Fibroblast of upper back skin (primary cell): ENCODE measurements at regions not wholly inside any gene's neighbourhood (a gene's known extent, or its start where the extent isn't known, plus 50 kb on each side); places are given as distances from the start of the nearest gene placed in this dataset.

ENCODE experiments used
- DNase-seq: peaks from one replicate; pipeline ENCODE4 v3.0.0-alpha.2; 2013

DNA sequence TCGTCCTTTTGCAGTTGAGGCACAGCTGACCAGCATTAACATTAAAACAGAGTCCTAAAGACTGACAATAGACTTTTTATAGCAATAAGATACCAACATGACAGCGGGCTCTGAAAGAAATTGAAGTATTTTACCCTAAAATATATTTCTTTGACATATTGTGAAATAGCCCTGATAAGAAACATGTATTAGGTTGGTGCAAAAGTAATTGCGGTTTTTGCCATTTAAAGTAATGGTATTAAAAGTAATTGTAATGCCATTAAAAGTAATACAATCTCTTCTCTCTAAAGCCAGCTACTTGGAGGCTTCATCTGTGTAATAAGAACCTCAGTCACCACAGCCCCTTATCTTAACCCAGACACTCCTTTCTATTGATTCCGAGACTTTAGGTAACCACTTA, 394.6 kb downstream of the PREX1 start:
- no peak for DNase-seq

DNA sequence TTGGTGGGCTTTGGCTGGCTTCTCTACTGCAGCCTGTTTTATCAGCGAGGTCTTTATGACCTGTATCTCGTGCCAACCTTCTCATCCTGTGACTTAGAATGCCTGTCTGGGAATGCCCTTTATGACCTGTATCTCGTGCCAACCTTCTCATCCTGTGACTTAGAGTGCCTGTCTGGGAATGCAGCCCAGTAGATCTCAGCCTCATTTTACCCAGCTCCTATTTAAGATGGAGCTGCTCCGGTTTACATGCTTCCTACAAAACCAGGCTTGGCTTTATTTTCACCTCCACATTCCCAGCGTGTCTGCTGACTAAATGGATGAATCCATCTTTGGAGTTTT, 395.3 kb downstream of the PREX1 start:
- DNase-seq = no peak

DNA sequence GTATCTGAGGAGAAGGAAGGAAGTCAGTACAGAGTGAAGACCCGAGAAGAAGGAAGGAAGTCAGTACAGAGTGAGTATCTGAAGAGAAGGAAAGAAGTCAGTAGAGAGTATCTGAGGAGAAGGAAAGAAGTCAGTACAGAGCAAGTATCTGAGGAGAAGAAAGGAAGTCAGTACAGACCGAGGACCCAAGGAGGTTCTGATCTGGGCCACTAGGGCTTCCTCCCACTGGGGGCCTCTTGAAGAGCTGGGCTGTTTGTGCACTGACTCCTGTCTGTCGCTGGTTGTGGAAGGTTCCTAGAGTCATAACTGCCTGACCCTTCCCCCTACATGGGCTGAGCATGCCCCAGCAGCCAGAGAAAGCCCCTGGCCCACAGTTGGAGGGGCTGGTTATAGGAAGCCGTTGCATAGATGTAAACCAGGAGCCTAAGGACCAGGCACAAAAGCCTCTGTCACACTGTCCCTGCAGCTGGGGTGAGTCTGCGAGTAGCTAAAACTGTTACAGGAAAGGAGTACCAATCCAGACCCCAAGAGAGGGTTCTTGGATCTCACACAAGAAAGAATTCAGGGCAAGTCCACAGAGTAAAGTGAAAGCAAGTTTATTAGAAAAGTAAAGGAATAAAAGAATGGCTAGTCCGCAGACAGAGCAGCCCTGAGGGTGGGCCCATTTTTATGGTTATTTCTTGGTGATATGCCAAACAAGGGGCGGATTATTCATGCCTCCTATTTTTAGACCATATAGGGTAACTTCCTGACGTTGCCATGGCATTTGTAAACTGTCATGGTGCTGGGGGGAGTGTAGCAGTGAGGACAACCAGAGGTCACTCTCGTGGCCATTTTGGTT, 395.9 kb downstream of the PREX1 start:
- DNase-seq = no peak

DNA sequence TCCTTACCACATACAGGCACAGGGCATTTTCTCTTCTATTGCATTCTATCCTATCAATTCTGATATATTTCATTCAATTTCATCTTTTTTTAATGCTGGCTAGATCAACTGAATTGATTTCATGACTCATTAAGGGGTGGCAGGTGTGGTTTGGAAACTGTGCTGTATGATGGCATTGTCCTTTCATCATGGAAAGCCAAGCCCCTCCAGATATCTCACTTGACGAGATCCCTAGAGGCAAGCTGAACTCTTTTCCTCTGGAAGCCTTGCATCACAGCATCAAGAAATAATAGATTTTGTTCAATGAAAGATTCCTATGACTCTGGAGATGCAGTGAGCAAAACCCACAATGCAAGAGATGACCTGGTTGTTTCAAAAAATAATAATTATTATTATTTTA, 401.2 kb downstream of the PREX1 start:
- DNase-seq = no peak

DNA sequence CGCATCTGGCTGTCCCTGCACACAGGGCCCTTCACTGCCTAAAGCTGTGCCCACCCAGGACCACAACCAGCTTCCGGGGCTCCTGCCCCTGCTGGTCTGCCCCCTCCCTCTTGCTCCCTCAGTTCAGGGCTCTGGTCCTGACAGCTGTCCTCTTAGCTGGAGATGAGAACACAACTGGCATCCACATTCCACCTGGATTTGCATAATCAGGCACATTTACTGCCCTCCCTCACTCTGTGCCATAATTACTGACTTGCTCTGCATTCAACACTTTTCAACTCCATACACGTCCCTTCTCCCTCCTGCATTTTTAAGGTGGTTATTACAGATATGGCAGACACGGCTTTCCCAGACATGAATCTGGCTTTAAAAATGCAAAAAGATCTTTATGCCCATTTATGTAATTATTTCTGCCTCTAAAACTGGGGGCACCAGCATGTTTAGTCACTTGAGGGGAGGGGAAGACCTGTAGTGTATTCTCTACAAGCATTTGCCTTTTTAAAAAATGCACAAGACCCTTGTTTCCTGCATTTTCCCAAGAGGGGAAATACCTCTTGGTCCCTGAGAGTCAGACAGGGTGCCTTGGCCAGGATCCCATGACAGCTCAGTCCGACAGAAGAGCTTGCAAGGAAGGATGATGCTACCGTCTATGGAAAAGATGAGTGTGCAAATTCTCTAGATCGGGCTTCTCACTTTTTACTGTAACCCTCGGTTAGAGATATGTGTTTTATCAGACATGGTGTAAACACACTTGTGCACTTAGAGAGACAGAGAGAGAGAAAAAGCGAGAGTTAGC, 401.8 kb downstream of the PREX1 start:
- DNase-seq = peak; percentile 3

DNA sequence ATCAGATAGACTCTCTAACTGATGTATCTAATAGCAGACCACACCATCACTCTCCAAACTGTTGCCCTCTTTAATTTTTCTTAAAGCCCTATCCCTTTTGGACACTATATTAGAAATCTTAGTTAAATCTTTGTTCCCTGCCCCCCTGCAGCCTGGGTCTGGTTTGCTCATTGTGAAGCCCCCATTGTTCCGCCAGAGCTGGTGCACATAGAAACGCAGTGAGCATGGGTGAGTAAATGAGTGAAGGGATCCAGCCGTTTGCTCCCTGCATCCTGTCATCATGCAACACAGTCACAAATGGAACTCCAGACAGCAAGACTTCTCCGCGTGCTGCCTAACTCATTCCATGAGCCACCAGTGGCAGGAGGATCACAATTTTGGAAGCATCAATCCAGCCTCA, 402.5 kb downstream of the PREX1 start:
- no peak for DNase-seq

DNA sequence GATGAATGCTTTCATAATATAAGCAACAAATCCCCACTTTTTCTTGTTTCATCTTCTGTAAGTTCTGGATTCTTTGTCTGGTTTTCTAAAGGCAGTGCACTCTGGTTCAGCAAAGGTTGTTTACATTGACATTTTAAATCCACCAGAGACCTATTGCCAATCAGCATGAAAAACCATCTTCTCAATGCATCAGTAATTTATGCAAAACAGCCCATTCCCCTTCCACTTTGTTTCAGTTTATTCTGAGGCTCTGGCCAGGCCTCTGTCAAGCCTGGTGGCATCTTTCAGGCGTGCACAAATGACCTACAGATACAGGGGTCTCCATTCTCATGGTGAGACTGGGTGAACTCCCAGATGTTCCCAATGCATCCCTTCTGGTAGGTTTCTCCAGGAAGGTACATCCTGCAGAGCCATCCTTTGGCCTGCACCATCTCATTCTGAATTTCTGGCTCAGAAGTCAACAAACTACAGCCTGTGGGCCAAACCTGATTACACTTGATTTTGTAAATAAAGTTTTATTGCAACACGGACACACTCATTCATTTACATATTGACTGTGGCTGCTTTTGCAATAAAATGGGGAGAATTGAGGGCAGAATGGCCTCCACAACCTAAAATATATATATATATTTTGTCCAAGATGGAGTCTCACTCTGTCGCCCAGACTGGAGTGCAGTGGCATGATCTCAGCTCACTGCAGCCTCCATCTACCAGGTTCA, 405.4 kb downstream of the PREX1 start:
- no peak for DNase-seq

DNA sequence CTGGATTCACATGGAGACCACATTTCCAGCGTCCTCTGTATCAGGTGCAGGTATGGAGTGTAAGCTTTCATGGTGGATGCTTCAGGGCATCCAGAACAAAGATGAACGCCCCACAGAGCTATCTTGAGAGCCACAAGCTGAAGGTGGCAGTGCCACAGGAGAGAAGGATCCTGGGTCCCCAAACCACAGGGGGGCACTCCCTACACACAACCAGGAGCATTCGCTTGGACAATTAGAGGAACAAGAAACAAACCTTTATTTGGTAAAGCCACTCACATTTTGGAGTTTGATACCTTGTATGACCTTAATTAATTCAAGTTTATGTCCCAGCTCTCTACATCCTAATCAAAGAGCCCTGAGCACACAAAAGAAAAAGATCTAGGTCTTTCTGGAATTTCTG, 406.3 kb downstream of the PREX1 start:
- DNase-seq = no peak

DNA sequence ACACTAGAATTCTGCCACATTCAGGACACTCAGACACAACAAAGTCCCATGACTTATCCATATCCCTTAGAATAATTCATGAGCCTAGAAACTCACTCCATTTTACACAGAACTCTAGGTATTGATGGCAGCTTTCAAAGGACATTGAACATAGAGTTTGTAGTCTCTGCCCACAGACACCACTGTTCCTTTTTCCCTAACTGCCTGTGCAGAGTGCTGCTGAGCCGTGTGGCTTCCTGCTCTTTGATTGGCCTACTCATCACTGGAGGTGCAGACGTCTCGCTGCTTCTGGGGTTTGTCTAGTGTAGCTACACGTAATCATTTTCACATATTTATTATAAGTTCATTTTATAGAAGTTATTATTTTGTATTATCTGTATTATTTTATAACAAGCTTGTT, 407.6 kb downstream of the PREX1 start:
- no peak for DNase-seq

DNA sequence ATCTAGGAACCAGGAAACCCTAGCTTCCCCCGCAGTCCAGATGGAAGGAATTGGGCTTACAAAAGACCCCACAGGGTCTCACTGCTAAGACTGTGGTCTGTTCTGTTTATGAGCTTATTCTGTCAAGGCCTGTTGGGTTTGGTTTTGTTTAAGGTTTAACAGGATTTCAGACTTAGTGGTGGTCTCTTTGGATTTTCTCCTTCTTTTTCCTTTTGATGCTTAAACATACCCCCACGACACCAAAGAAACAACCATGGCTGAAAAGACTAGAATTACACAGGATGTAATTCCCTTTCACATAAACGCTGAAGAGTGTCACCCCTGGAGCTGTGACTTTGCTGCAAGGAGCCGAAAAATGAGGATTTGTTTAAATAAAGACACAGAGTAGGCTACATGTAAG, 408.6 kb downstream of the PREX1 start:
- no peak for DNase-seq

DNA sequence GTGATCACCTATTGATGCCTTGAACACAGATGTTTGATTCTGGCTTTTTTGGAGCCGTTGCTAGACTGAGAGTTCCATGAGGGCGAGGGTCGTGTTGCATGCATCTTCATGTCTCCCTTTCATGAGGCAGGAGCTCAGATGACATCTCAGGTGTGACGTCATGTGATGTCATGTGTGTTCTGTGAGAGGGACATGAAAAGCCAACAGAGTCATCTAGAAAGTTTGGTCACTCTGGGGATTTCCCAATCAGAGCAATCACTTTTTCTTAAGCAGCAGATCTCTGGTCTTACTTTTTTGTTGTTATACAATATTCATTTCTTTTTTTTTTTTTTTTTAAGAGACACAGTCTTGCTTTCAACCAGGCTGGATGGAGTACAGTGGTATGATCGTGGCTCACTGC, 411.8 kb downstream of the PREX1 start:
- DNase-seq = no peak

DNA sequence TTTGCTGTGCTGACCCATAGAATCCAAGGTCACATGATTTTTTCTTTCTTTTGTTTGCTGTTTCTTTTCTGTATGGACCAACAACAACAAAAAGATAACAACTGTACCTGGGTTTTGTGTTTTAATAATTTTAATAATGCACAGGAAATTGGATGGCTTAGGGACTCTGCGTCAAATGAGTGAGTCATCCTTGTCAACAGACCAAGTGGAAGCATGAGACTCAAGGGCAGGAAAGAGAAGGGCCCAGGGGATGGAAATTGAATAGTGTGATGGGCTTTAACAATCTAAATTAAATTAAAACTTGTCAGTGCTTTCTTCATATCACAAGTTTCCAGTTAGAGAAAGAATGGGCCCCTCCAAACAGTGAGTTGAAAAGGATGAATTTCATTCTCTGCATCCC, 413.0 kb downstream of the PREX1 start:
- no peak for DNase-seq

DNA sequence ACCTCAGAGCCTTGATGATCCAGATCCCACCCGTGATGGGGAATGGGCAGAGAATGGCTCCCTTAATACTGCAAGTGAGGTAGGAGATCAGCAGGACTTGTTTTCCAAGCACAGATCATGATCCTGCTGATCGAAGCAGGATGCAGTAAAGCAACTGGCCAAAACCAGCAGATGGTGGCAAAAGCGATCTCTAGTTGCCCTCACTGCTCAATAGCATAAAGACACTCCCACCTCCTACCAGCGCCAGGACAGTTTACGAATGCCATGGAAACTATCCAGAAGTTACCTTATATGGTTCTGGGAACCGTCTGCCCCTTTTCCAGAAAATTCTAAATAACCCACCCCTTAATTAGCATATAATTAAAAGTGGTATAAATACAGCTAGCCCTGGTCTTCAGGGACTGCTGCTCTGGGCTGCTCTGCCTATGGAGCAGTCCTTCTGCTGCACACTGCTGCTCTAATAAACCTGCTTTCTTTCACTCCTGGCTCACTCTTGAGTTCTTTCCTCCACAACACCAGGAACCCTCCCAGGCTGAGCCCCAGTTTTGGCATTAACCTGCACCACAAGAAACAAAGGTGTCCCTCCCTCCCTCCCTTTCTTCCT, 415.8 kb downstream of the PREX1 start:
- DNase-seq = no peak

DNA sequence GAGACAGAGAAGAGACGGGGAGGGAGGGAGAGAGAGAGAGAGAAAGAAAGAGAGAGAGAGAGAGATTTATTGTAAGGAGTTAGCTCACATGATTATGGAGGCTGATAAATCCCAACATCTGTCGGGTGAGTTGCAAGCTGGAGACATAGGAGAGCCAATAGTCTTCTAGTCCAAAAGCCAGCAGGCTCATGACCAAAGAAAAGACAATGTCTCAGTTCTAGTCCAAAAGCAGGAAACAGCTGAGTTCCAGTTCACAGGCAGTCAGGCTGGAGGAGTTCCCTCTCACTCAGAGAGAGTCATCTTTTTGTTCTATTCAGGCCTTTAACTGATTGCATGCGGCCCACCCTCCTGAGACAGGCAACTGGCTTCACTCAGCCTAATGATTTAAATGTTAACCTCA, 416.6 kb downstream of the PREX1 start:
- DNase-seq = no peak

DNA sequence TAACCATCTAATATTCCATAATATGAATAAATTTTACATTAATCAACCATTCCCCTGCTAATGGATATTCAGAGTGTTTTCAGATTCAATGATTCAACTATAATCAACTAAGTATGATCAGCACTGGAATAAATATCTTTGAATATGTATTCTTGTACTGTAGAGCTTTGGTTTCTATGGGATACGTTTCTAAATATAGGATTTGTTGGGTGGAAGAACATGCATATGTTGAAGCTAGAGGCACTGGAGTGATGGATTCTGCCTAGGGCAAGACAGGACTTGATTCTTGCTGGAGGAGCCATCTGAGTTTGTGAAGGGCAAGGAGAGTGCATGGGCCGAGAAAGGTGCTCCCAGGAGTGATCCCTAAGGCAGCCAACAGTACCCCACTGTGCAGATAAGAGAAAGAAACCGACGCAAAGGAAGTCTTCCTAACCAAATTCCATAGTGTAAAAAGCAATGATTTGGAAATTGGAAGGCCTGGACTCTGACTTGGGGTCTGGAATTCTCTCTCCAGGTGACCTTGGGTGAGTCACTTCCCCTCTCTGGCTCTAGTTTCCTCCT, 418.7 kb downstream of the PREX1 start:
- DNase-seq = no peak

DNA sequence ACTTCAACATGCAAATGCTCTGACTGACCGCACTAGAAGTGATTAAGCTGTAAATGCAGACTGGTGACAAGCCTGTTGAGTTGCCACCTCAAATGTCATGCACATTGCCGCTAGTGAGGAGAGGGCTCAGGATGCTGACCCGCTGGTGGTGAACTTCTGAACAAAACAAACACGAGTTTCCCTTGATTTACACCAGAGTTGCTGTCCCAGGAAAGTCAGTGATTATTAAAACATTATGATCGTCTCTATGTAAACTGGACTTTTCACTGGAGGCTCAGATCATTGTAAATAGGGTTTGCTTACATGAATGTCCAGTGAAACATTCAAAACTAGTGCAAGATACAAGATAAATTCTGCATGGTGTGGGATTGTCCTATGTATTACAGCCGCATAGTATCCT, 420.1 kb downstream of the PREX1 start:
- no peak for DNase-seq

DNA sequence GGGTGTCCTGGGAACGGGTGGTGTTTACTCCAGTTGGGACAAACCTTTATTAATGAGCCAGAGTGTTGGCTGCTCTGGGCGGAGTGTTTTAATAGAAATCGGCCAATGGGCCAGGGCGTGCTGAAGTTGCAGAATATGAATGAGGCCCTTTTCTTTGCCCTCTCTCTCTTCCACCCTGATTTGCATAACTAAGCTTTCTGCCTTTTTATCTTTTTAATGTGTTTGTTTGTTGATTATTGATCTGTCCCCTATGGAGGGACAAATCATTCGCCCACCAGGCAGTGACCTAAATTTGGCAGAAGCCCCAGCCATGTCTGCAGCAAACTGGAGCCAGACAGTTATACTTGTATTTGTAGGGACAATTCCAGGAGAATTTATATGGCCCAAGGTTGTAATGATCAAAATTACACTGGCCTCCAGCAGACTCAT, 420.9 kb downstream of the PREX1 start:
- DNase-seq = no peak

DNA sequence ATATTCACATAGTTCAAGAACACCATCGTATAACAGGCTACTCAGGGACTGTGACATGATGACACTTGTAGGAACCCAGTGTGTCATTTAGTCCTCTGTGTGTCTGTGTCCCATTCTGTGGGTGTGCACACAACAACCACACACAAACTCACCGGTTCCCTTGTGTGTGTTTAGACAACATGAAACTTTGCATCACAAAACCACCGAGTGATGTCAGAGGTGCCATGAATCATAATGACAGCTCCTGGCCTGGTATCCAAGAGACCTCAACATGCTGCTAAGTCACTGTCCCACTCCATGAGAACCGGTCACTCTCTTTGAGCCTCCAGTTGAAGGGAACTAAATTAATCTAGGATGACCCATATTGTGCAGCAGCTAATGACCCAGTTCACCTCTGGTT, 421.3 kb downstream of the PREX1 start:
- no peak for DNase-seq

DNA sequence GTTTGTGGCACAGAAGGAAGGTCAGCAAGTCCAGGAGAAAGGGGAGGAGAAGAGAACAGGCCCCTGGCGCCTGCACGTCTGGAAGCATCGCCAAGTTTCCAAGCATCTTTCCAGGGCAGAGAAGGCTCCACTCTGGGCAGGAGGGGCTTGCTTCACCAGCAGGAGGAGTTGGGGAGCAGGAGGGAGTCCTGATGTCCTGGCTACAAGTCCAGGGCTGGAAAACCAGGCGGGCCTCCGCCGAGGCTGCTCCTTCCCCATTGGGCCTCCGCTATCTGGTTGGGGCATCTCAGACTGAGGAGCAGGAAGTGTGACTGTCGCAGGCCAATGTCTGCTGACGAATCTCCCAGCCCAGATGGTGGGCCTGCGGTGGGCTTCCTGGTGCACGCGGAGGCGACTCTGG, 421.9 kb downstream of the PREX1 start:
- DNase-seq = no peak

DNA sequence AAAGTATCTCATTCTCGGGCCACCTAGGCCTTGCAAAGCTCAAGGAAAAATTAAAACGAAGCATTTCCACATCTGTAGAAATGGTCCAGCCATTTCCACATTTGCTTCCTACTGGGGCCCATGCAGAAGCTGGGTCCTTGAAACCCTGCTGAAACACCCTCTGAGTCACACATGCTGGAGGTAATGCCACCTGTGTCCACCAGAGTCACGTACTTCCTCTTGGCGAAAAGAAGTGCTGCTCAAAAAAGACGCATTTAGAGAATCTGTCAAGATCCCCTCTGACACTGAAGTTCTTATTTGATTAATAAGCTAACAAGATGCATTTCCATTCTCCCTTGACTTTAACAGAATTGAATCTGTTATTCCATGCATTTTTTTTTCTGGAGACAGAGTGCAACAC, 423.2 kb downstream of the PREX1 start:
- DNase-seq = no peak

DNA sequence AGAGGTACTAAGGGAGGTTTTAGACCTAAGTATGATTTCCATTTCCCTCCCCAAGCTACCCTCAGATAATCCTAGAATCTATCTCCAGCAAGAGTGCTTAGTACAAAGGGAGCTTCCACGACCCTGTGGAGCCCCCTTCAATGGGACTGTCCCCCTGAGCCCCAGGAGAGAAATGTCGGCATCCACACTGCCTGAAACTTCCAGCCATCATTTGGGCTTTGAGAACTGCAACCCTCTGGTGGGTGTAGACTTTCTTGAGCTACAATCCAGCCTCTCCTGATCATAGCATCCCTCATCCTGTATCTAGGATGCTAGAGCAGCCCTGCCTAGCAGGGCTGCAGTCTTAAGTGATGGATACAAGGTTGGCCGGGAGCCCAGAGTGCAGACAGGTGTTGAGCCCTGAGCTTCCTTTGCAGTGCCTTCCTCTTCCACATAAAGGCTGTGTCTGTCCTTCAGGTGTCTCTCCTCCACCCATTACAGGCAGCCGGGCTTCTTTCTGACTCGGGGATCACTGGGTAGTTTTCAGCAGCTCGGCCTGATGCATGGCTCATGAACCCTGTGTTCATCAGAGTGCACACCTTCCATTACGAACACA, 424.5 kb downstream of the PREX1 start:
- no peak for DNase-seq

DNA sequence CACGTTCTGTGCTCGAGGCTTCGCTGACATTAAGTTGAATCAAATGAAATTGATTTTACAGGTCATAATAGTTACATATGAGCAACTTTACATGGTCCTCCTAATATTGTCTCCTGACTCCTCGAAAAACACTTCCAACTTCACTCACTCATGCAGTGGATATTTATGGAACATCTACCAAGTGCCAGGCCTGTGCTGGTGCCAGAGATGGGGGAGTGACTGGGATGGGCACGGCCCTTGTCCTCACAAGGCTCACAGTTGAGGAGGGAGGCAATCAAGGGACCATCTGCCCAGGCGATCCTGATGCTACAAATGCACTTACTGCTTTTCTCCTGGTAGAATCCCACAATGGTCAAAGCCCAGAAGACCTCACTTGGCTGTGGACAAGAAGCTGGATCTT, 426.4 kb downstream of the PREX1 start:
- DNase-seq = no peak

DNA sequence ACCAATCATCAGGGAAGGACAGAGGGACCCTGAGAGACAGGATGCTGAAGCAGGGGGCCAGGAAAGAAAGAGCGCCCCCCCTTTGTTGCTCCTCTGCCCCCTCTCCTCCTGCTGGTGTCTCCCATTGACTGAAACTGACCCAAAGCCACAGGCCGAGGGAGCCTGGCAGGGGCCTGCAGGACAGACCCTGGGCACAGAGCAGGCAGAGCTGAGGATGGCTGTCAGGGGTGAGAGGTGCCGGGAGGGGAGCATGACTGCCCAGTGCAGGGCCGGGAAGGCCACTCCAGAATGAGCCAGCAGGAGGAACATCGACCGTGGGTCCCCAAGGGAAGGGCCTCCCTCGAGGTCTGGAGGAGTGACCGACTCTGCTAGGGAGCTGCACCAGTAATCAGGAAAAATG, 427.8 kb downstream of the PREX1 start:
- no peak for DNase-seq
